Suppressor macrophage treated with lipopolysaccharide for 4 hours (primary cell): ENCODE measurements at regions not wholly inside any gene's neighbourhood (a gene's known extent, or its start where the extent isn't known, plus 50 kb on each side); places are given as distances from the start of the nearest gene placed in this dataset.
"Not testable (repeated sequence)": the region's sequence is repeated elsewhere in the genome, so short reads cannot be mapped to it uniquely, and the experiment has no call there.

Source experiments
- DNase-seq: peaks from one replicate; pipeline ENCODE4 v3.0.0-alpha.2; 2020

DNA sequence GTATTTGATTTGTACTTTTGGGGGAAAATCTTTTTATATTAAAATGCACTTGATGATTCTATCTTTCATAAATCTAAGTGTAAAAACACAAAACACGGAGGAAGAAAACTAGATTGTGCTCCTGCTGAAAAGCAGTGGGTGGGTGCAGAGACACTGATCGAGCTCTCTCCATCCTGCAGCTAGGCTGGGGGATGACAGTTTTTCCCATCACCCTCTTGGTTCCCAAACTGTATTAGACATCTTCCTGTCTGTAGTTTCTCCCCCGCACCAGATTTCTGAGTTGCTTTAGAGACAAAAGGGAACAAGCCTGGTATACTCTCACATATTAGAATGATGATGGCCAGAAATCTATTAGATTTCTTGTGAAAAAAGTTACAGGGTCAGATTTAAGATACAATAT is 99.6 kb downstream of the FAM114A2 start:
- no peak for DNase-seq

DNA sequence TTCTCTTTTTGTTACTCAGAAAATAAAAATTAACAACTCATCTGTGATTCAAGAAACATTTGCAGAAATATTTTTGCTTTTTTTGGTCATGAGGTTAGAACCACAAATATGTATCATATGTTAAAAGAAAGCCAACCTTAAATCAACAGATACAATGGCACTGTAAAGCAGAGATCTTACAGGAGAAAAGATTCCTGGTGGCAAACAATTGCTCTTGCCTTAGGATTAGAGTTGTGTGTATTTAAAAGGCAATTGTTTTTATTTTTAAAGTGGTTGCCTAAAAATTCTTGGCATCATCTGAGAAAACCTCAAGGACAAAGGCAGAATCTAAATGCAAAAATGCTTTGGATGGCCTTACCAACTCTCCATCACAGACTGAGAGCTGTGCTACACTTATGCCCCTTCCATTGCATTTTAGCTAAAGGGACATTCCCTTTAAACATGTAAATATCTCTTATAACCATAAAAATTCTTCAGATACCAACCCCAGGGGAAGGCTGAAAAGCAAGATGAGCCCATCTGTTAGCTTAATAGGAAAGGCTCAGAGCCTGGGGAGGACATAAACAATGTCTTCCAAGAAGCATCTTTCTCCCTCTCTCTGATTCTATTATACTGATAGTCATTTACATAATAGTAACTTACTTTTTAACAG is 100.4 kb downstream of the FAM114A2 start:
- DNase-seq, result no peak

DNA sequence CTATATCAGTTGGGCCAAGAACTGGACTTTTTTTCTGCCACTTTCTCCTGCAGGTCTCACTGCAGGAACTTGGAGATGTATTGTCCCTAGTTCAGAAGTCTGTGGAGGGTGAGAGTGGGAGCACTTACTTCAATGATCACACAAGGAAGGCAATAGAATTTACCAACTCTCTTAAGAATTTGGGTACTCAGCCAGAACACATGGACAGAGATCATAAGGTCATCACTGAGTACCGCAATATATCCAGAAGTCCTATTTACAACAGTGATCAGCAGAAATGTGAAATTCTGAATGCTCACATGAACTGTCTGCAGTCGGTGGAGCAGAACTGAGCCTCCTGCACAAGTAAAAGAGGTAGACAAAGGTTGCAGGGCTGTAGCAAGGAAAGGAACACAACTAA is 101.0 kb downstream of the FAM114A2 start:
- DNase-seq, result no peak

DNA sequence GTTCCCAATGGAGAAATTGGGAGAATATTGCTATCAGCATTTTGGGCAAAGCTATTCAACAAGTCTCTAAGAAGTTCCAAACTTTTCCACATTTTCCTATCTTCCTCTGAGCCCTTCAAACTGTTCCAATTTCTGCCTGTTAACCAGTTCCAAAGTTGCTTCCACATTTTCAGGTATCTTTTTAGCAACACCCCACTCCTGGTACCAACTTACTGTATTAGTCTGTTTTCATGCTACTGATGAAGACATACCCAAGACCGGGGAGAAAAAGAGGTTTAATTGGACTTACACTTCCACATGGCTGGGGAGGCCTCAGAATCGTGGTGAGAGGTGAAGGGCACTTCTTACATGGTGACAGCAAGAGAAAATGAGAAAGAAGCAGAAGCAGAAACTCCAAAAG is 103.6 kb downstream of the FAM114A2 start:
- not testable (repeated sequence) for DNase-seq

GRCh38 chr5:153926201-153926600 is 112.5 kb downstream of the FAM114A2 start:
- DNase-seq, result no peak

- no peak for DNase-seq
These were observed 119.5 kb downstream of the FAM114A2 start for GRCh38 chr5:153919161-153919560.

DNA sequence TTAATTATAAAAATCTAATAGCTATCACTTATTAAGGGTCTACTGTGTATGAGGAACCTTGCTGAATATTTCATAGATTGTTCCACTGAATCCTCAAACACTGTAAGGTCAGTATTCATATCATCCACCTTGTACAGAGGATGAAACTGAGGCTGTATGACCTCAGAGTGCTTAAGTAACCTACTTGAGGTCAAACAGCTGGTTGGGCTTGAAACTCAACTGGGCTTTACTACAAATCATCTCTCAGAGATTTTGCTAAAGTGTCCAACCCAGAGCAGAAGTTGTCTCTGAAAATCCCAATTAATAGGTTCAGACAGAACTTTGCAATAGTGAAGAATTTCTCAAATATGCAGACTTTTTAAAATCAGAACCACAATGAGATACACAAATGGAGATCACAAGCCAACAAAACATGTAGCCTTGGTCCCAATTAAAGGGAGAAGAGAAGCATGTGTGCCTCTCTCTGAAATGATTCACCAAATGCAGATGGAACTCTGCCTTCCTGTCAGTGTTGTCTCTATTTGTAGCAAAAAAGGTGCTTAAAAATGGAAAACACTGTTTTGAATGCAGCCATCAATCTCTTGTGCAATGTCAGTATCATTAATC is 131.4 kb downstream of the FAM114A2 start:
- DNase-seq, result no peak

- DNase-seq, result no peak
These were observed 133.5 kb downstream of the FAM114A2 start for GRCh38 chr5:153905219-153905618.

DNA sequence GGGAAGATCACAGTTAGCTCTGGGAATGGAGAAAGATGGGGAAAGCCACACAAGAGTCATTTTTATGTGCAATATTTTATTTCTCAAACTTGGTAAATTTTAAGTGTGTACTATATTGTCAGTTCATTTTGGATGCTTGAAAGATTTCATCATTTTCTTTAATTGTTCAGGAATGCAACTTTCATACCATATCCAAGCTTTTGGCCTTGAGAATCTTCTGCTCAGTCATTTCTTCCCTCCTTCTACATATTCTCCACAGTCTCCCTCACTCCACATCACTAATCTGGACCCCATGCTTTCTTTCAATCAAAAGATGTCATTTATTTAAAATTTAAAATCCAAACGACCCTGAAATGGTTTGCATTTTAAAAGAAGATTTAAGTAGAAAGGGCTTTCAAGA is 135.4 kb downstream of the FAM114A2 start:
- DNase-seq, result no peak

GRCh38 chr5:153902016-153902415 is 136.7 kb downstream of the FAM114A2 start:
- DNase-seq, result no peak

DNA sequence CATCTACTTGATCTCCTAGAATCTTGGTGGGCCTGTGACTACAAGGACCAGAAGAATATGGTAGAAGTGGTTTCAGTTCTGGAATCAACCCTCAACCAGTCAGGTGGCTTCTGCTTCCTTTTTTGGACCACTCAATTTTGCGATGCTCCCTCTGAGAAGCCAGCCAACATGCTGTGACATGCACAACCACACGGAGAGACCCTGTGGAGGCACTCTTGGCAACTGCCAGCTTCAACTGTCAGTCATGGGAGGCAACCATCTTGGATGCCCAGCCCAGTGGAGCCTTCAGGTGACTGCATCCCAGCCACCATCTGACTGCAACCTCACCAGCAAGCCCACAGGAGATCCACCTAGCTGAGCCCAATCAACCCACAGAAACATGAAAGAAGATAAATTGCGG is 137.3 kb downstream of the FAM114A2 start:
- DNase-seq, result no peak

- no peak for DNase-seq
These were observed 137.9 kb downstream of the FAM114A2 start for GRCh38 chr5:153900703-153901395.

DNA sequence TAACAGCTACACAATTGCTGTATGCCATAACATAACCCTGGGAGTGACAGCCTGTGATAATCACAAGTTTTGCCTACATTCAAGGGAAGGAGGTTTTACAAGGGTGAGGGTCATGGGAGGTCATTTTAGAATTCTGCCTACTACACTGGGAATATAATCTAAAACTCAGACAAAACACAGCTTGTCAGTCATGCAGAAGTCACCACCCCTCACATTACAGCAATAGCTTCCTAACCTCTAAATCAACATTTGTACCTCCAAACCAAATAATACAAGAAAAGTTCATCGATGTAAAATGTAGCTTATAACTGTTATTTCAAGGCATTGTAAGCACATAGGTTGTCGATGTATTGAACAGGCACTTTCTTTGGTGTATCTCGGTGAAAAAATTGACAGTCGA is 139.0 kb downstream of the FAM114A2 start:
- DNase-seq, result no peak

DNA sequence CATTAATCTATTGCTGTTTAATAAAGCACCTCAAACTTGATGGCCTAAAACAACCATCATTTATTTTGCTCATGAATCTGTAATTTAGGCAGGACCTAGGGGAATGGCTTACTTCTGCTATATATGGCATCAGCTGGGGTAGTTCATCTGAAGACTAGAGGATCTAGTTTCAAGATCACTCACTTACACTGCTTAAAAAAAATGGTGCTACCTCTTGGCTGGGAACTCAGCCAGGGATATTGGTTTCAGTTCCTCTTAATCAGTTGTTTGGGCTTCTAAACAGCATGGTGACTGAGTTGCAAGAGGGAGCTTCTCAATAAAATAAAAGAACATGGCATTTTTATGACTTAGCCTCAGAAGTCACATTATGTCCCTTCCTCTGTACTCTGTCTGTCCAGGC is 142.0 kb downstream of the FAM114A2 start:
- DNase-seq, result peak; percentile 68

GRCh38 chr5:153896117-153896516 is 142.6 kb downstream of the FAM114A2 start:
- no peak for DNase-seq

- DNase-seq, result no peak
These were observed 143.4 kb downstream of the FAM114A2 start for GRCh38 chr5:153895266-153895665.

DNA sequence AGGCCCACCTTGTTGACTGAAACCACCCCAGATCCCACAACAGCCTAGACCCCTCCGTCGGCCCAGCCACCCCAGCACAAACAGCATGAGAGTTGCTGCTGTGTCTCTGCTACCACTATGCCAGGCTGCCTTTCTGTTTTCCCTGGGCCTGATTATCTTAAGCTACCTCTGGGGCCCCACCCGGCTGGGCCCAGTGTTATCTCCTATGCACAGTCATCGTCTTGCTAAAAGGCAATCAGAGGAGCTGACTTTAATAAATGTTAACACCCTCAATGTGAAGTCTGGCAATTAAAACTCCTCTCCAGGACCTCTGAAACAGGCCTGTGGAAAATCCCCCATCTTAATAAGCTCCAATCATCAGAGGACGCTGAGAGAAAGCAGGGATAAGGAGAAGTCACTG is 144.9 kb downstream of the FAM114A2 start:
- no peak for DNase-seq

GRCh38 chr5:153891394-153891793 is 147.3 kb downstream of the FAM114A2 start:
- no peak for DNase-seq

DNA sequence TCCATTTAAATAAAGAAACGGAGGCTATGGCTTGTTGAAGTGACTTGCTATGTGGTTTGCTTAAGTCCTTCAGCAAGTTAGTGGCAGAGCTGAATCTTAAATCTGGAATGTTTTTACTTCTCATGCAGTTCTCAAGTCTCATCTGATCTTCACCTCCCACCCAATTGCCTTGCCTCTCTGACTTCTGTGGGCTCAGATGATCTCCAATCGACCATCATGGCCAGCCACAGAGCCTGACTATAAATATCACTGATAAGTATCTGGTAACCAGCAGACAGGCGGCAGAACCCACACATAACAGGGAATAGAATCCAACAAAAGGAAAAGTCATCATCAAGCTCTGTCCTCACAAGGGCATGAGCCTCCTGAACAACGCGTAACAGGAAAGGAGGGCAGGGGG is 149.9 kb downstream of the FAM114A2 start:
- DNase-seq, result no peak

DNA sequence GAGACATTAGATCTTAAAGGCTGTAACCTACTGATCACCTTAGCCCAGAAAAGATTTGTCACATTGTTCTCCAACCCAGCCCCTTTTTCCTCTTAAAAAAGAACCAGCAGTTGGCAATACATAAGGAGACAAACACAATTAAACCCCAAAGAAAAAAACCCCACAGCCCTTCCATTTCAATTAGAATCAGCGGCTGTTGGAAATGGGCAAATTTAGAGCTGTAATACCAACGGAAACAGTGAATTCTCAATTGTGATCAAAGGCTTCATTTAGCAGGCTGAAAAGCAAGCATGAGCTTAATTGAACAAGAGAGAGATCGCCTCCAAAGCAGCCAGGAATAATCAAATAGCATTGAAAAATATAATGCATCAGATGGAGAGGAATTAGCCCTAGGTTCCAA is 153.6 kb downstream of the FAM114A2 start:
- no peak for DNase-seq

DNA sequence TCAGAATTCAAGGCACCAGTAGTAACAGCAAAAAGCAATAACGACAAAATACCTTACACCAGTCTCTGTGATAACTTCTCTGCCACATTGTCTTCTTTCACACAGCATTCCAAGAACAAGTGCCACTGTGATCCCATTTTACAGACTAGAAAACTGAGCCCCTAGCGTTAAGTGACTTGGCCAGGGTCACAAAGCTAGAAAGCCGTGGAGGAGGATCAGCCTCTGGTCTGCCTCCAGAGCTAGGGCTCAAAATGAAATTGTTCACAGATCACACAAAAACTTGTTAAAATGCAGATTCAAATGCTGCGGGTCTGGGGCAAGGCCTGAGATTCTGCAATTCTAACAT is 154.1 kb downstream of the FAM114A2 start:
- no peak for DNase-seq

DNA sequence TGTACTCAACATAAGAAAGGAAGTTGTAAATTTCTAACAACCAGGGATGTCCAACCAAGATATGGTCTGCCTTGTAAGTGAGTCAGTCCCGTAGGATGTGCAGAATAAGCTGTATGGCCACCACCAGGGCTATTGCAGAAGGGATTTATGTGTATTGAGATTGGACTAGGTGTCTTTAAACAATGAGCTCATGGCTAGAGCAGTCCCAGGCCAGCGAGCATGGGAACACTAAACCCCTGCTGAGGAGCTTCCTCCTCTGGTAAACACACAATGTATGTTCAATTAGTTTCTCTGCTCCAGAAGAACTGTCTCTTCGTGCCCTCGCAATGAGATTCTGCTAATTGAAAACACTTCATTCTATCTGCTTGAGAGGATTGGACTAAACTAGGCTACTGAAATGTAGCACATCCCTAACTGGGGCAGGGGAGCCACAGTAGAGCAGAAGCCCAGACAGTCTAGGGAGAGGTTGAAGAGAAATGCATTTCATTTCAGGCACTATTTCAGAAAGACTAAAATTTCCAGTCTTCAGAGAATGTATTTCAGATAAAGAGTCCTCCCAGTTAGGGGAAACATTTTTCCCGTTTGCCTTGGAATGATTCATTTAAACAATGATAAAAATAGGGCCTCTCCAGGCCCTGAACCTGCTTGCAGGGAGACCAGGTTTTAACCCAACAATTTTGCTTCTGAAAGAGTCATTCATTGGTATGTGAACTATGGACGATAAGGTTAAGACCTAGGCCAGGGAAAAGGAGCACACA is 154.7 kb downstream of the FAM114A2 start:
- no peak for DNase-seq

DNA sequence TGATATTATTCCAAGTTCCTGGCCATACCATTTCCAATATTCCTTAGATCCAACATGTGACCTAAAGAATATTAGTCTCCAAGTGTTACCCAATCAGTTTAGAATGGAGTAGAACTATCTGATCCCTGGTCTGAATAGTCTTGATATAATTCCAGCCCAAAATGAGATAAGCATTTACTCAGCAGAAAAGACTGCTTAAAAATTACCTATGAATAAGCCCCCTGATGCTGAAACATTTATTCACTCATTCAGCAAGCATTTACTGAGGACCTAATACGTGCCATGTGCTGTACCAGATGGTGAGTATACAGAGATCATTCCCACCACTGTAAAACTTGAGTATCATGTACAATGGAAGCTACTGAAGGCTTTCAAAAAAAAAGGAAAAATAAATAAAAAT is 157.0 kb downstream of the FAM114A2 start:
- DNase-seq, result no peak

DNA sequence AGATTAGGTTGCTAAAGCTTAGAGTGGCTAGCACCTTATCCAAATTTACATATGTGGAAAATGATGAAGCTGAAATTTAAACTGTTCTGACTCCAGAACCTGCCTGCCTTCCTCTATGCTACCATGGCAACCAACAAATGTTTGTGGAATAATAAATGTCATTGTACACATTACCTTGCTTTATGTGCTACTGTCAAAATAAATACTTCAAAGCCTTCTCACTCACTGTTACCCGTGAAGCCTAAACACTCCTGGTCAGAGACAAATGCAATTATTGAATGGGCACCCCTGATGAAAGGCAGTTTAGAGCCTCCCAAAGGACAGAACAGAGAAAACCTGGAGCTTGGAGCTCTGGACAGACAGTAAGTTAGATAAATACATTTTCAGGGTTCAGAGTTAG is 158.6 kb downstream of the FAM114A2 start:
- DNase-seq, result no peak
